Body of pancreas (tissue), 4 donors: ENCODE measurements at regions not wholly inside any gene's neighbourhood (a gene's known extent, or its start where the extent isn't known, plus 50 kb on each side); places are given as distances from the start of the nearest gene placed in this dataset.

Experiments
- ATAC-seq: fragments of 150-250 bp; one replicate; pipeline ENCODE4 v1.9.1; 2016
- DNase-seq, 4 donors: peaks; one replicate each; pipeline ENCODE4 v3.0.0-alpha.2; 2019
- H3K27ac ChIP-seq, 4 donors: fragments of 200-600 bp; sonication (generic); 1 replicate in 3 of 4; 2 replicates in 1 of 4; pipeline versions ENCODE4 v1.5.1 to v1.6.1; 2016 to 2019; ENCODE audit warnings: mild to moderate bottlenecking in 1 of 4, mixed read lengths in 1 of 4, moderate library complexity in 1 of 4
- H3K27me3 ChIP-seq, 2 donors: fragments of 200-600 bp; sonication (generic); one replicate each; pipeline ENCODE4 v1.6.0; 2016; ENCODE audit warnings: mild to moderate bottlenecking in 1 of 2
- H3K36me3 ChIP-seq, 2 donors: fragments of 200-600 bp; sonication (generic); replicated peaks in 1 of 2; 2 replicates each; pipeline ENCODE4 v1.5.1; 2016; ENCODE audit warnings: low read depth in 2 of 2; ENCODE audit not compliant: insufficient read depth in 1 of 2
- H3K4me1 ChIP-seq: fragments of 200-600 bp; sonication (generic); one replicate; pipeline ENCODE4 v1.6.0; 2016
- H3K4me3 ChIP-seq, 2 donors: fragments of 200-600 bp; sonication (generic); 1 replicate in 1 of 2; 2 replicates in 1 of 2; pipeline ENCODE4 v1.5.1; 2016 to 2019
- H3K9me3 ChIP-seq, 3 donors: fragments of 200-600 bp; sonication (generic); 1 replicate in 2 of 3; 2 replicates in 1 of 3; pipeline ENCODE4 v1.5.1; 2016
- POLR2A ChIP-seq, 3 donors: fragments of 450-650 bp; IDR thresholded peaks; one replicate each; pipeline ENCODE4 v1.6.1; 2016; ENCODE audit warnings: antibody characterized with exemption in 3 of 3, mild to moderate bottlenecking in 2 of 3
- WGBS, 2 donors: methylation state at CpG; one replicate each; pipeline ENCODE4 v1.1.5; 2017; 5-methylcytosine and 5-hydroxymethylcytosine counted together
- intact Hi-C: fragments of 100-400 bp; cut with DNase I; formaldehyde crosslinking; loops from one replicate; pipeline ENCODE4 v1.15.1; 2023
- TF ChIP-seq, protein P1 (sequence below), 7 experiments: fragments of 450-650 bp in 4 of 7; fragments of 200-600 bp in 3 of 7; sonication (generic) in 3 of 7; IDR thresholded peaks; one replicate each; pipeline ENCODE4 v1.5.1; 2016 to 2019; ENCODE audit warnings: antibody characterized with exemption in 7 of 7

DNA sequence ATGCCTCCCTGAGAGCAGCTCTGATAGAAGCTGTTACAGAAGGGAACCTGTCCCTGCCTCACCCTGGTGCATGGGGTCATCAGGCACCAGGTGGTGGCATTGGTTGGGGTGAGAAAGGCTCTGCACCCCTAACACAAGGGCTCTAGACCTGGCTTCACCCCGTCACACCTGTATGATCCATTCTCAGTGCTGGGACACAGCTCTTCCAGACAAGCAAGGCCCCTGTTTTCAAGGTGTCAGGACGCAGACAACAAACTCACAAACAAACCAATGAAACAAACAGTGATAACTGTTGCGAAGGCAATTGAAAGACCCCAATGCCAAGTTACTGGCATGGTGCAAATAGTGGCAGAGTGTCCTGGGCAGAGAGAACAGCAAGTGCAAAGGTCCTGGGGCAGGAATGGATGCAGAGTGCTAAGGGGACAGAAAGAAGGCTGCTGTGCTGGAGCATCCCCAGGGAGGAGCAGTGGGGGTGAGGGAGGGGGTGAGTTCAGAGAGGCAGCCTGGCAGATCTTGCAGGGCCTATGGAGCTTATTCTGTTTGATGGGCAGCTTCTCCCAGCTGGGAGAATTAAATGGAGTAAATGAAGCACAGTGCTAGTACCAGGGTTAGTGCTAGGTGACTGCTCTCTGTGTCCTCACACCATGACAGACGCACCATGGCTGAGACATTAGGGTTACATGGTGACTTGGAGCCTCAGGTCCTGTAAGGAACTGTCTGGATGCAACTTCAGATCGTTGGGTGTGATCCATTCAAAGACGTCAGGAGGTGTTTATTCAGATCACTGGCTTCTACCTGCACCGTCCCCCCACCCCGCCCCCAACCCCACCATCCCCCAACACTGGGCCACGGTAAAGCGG is 67.9 kb upstream of the UNC5A start:
- intact Hi-C loops = no loop called here
- TF ChIP-seq POLR2A (IDR thresholded peaks at IDR 0.05) = no peak
- no peak overlapping the region for H3K4me3 ChIP-seq
- no peak for DNase-seq
- no peak overlapping the region for H3K27ac ChIP-seq
- H3K27me3 ChIP-seq = peaks cover 0 to 14% of the 10 kb centered on the region in 2 donors
- no peaks in the 10 kb centered on the region for H3K9me3 ChIP-seq
- H3K4me1 ChIP-seq = peaks cover 8% of the 10 kb centered on the region
- no peaks in the 10 kb centered on the region for H3K36me3 ChIP-seq
- ATAC-seq = no peak
- 38 to 70% methylated on average over 3 to 10 of the region's 10 CpGs for WGBS, 2 donors

DNA sequence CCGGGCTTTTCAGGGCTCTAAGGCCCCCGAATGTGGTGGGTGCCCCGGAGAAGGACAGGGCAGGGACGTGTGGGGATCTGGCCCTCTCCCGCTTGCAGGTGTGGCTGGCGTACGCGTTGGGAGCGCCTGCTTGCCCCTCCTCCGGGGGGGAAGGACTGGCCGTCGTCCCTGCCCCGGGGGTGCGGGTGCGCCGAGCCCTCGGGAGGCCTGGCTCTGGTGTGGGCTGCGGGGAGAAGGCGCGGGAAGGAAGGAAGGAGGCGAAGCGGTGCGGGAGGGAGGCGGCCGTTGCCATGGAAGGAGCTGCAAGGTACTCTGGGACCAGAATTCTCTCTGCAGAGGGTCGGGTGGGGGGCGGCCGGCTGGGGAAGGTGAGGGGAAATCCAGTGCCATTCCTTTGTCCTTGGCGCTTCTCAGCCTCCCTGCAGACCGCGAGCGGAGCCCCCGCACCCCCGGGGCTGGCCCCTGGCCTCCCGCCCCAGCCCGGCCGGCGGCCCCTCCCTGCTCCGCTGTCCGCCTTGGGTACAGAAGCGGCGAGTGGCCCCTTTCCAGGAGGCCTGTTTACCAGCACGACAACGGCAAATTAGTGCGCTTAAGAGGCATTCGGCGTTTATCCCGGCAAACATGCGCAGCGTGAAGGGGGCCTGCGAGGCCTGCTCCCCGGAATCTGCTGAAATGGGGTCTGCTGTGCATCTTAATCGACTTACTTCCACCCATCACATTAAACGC is 67.1 kb upstream of the UNC5A start:
- intact Hi-C loops = no loop called here
- TF ChIP-seq, protein P1, sequence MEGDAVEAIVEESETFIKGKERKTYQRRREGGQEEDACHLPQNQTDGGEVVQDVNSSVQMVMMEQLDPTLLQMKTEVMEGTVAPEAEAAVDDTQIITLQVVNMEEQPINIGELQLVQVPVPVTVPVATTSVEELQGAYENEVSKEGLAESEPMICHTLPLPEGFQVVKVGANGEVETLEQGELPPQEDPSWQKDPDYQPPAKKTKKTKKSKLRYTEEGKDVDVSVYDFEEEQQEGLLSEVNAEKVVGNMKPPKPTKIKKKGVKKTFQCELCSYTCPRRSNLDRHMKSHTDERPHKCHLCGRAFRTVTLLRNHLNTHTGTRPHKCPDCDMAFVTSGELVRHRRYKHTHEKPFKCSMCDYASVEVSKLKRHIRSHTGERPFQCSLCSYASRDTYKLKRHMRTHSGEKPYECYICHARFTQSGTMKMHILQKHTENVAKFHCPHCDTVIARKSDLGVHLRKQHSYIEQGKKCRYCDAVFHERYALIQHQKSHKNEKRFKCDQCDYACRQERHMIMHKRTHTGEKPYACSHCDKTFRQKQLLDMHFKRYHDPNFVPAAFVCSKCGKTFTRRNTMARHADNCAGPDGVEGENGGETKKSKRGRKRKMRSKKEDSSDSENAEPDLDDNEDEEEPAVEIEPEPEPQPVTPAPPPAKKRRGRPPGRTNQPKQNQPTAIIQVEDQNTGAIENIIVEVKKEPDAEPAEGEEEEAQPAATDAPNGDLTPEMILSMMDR (IDR thresholded peaks at IDR 0.05) = no peak
- TF ChIP-seq POLR2A (IDR thresholded peaks at IDR 0.05) = no peak
- DNase-seq = peak in 1 of 4 donors; percentile 36
- Histone ChIP-seq H3K27ac (no peak overlapping the region), H3K4me1 (peaks cover 8% of the 10 kb centered on the region), H3K4me3 (no peak overlapping the region), H3K27me3 (peaks cover 0 to 14% of the 10 kb centered on the region in 2 donors), H3K36me3 (no peaks in the 10 kb centered on the region), H3K9me3 (no peaks in the 10 kb centered on the region)
- WGBS, 2 donors = 2 to 3% methylated on average over 25 to 50 of the region's 54 CpGs
- no peak for ATAC-seq

DNA sequence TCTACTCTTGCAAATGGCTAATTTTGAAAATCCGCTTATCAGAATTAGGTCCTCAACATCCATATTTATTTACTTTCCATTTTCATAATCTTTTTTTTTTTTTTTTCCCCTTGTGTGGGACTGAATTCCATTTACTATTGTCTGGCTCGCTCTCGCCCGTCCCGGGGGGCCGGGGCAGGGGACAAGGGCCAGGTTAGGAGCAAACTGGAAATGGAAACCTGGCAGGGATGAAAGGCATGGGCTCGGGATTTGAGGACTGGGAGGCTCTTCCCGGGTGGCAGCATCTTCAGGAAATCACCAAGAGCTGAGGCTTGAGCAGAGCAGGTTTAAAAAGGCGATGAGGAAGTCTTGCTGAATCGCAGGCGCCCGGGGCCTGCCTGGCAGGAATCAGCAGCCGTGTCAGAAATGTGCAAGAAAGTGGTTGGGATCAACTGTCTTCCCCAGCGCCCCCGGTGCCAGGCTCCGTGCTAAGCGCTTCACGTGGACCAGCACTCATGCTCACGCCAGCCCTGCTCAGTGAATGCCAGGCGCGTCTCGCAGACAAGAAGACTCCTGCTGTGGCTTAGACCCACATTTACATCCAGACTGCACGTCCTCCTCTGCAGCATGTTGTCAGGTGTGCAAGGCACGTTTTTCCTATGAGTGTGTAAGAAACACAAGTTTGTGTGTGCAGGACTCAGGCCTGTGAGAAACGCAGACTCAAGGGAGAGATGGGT is 66.3 kb upstream of the UNC5A start:
- no peak for ATAC-seq
- no peak overlapping the region for H3K4me3 ChIP-seq
- no peaks in the 10 kb centered on the region for H3K36me3 ChIP-seq
- no peak overlapping the region for H3K27ac ChIP-seq
- TF ChIP-seq, protein P1 (IDR thresholded peaks at IDR 0.05) = no peak
- TF ChIP-seq POLR2A (IDR thresholded peaks at IDR 0.05) = no peak
- intact Hi-C loops = no loop called here
- peaks cover 0 to 14% of the 10 kb centered on the region in 2 donors for H3K27me3 ChIP-seq
- H3K4me1 ChIP-seq = peaks cover 8% of the 10 kb centered on the region
- DNase-seq = no peak
- H3K9me3 ChIP-seq = no peaks in the 10 kb centered on the region
- 11 to 18% methylated on average over 19 to 25 of the region's 25 CpGs for WGBS, 2 donors

DNA sequence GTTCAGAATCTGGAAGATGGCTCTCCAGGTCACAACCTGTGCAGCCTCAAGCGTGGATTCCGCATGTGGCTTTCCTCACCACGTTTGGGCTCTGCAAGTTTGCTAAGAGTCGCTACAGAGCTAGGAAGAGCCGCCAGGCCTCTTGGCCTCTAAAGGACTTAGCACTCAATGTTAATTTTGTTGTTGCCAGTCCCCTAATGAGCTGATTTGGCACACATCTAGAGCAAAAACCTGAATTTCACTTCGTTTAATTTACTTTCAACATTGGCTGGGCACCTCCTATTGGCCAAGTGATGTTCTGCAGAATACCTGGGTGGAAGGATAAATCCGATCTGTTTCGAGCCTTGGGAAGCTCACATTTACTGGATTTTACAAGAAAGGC is 65.8 kb upstream of the UNC5A start:
- Histone ChIP-seq H3K36me3 (no peaks in the 10 kb centered on the region), H3K27ac (no peak overlapping the region), H3K27me3 (peaks cover 0 to 14% of the 10 kb centered on the region in 2 donors), H3K9me3 (no peaks in the 10 kb centered on the region), H3K4me1 (peaks cover 8% of the 10 kb centered on the region), H3K4me3 (no peak overlapping the region)
- ATAC-seq = no peak
- intact Hi-C loops = no loop called here
- 47 to 55% methylated on average over 7 to 8 of the region's 8 CpGs for WGBS, 2 donors
- TF ChIP-seq, protein P1 (IDR thresholded peaks at IDR 0.05) = peak in 2 of 7 experiments; percentile 5 to 6
- TF ChIP-seq POLR2A (IDR thresholded peaks at IDR 0.05) = no peak
- no peak for DNase-seq

DNA sequence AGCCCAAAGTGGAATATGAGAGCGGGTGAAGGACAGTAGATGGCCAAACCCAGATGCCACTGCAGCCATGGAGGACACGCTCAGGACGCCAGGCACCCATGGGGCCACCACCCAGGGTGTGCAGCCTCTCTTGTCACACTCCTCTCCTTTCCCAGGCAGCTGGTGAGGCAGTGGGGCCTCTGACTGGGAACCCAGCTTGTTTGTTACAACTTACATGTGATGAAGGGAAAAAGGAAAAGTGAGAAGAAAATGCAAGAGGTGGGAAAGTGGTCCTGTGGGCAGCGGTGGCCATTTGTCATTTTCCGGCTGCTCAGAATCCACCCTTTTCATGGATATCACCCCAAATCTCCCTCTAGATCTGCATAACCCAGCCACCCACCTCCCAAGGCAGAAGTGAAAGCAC is 62.7 kb upstream of the UNC5A start:
- H3K27ac ChIP-seq = no peak overlapping the region
- peaks cover 0 to 14% of the 10 kb centered on the region in 2 donors for H3K27me3 ChIP-seq
- ATAC-seq (no peak), DNase-seq (no peak)
- H3K9me3 ChIP-seq = no peaks in the 10 kb centered on the region
- H3K36me3 ChIP-seq = no peaks in the 10 kb centered on the region
- TF ChIP-seq, protein P1 (IDR thresholded peaks at IDR 0.05) = no peak
- TF ChIP-seq POLR2A (IDR thresholded peaks at IDR 0.05) = no peak
- WGBS, 2 donors = 65 to 80% methylated on average over 5 of the region's 5 CpGs
- intact Hi-C loops = no loop called here
- no peak overlapping the region for H3K4me3 ChIP-seq
- H3K4me1 ChIP-seq = peaks cover 8% of the 10 kb centered on the region
